OCI-LY7 (cell line): ENCODE measurements at regions not wholly inside any gene's neighbourhood (a gene's known extent, or its start where the extent isn't known, plus 50 kb on each side); places are given as distances from the start of the nearest gene placed in this dataset.

Experiments used
- BruUV-seq: library from RNA; stranded (reverse); fragments of 400-500 nt; replicated peaks from 2 replicates; lab custom pipeline; 2021; lab: Mats Ljungman, UMichigan
- CTCF ChIA-PET: fragments of 300-600 bp; sonication (Branson Sonifier 250); formaldehyde crosslinking; loops from one replicate; lab custom pipeline; 2022; ENCODE audit warnings: antibody characterized with exemption; ENCODE audit not compliant: unreplicated experiment; lab: Charles Lee
- POLR2A ChIA-PET: fragments of 300-600 bp; sonication (Branson Sonifier 250); formaldehyde crosslinking; loops from one replicate; lab custom pipeline; 2022; ENCODE audit warnings: antibody characterized with exemption; lab: Charles Lee
- DNase-seq: peaks from one replicate; pipeline ENCODE4 v3.0.0-alpha.2; 2015; ENCODE audit warnings: low spot score
- H2AFZ ChIP-seq: fragments of 200-600 bp; sonication (generic), shearing (Covaris generic); 2 replicates; pipeline ENCODE4 v1.6.1; 2014; ENCODE audit warnings: mild to moderate bottlenecking, antibody characterized with exemption, low read length, moderate library complexity
- H3K27ac ChIP-seq: fragments of 200-600 bp; sonication (generic); 2 replicates; pipeline ENCODE4 v1.5.1; 2014; ENCODE audit warnings: mixed run types, low read depth, mild to moderate bottlenecking, moderate library complexity, low read length, inconsistent platforms; ENCODE audit not compliant: poor library complexity, severe bottlenecking
- H3K36me3 ChIP-seq: fragments of 200-600 bp; sonication (generic); 2 replicates; pipeline ENCODE4 v1.6.1; 2014; ENCODE audit warnings: mild to moderate bottlenecking, antibody characterized with exemption, low read length, moderate library complexity, mixed read lengths; ENCODE audit not compliant: insufficient read depth
- H3K4me1 ChIP-seq: fragments of 200-600 bp; sonication (generic); 2 replicates; pipeline ENCODE4 v1.5.1; 2014; ENCODE audit warnings: mild to moderate bottlenecking, low read length; ENCODE audit not compliant: insufficient read depth, poor library complexity, severe bottlenecking
- H3K4me2 ChIP-seq: fragments of 200-600 bp; sonication (generic); 2 replicates; pipeline ENCODE4 v1.6.1; 2014; ENCODE audit warnings: mild to moderate bottlenecking, low read length
- H3K4me3 ChIP-seq: fragments of 200-600 bp; sonication (generic); 2 replicates; pipeline ENCODE4 v1.5.1; 2014; ENCODE audit warnings: mild to moderate bottlenecking, low read depth, low read length; ENCODE audit not compliant: poor library complexity, severe bottlenecking
- H3K79me2 ChIP-seq: fragments of 200-600 bp; sonication (generic); 2 replicates; pipeline ENCODE4 v1.6.1; 2016; ENCODE audit warnings: low read depth, mild to moderate bottlenecking, low read length, moderate library complexity, mixed read lengths; ENCODE audit not compliant: insufficient read depth
- H3K9me2 ChIP-seq: fragments of 200-600 bp; sonication (generic); 2 replicates; pipeline ENCODE4 v1.6.1; 2016; ENCODE audit warnings: mild to moderate bottlenecking, low read length, mixed read lengths; ENCODE audit not compliant: insufficient read depth
- H3K9me3 ChIP-seq: fragments of 200-600 bp; sonication (generic); 2 replicates; pipeline ENCODE4 v1.6.1; 2014; ENCODE audit warnings: mild to moderate bottlenecking, mixed run types, low read length, mixed read lengths
- H4K20me1 ChIP-seq: fragments of 200-600 bp; sonication (generic); 2 replicates; pipeline ENCODE4 v1.6.1; 2014; ENCODE audit warnings: mild to moderate bottlenecking, antibody characterized with exemption, low read length, moderate library complexity, mixed read lengths; ENCODE audit not compliant: insufficient read depth
- EZH2phosphoT487 ChIP-seq: fragments of 200-600 bp; sonication (generic); IDR thresholded peaks from 2 replicates; pipeline ENCODE4 v1.6.1; 2018; ENCODE audit warnings: low read depth, borderline replicate concordance, mild to moderate bottlenecking, mixed run types, antibody characterized with exemption, low read length, moderate library complexity, mixed read lengths
- intact Hi-C: fragments of 100-400 bp; cut with micrococcal nuclease; formaldehyde crosslinking; loops from one replicate; pipeline ENCODE4 v1.10.0; 2022; ENCODE audit not compliant: unreplicated experiment
- TF ChIP-seq, protein P1 (sequence below): fragments of 200-600 bp; sonication (generic); conservative IDR thresholded peaks from 2 replicates; pipeline ENCODE4 v1.5.1; 2014; ENCODE audit warnings: mild to moderate bottlenecking, antibody characterized with exemption, low read length, moderate library complexity, mixed read lengths

DNA sequence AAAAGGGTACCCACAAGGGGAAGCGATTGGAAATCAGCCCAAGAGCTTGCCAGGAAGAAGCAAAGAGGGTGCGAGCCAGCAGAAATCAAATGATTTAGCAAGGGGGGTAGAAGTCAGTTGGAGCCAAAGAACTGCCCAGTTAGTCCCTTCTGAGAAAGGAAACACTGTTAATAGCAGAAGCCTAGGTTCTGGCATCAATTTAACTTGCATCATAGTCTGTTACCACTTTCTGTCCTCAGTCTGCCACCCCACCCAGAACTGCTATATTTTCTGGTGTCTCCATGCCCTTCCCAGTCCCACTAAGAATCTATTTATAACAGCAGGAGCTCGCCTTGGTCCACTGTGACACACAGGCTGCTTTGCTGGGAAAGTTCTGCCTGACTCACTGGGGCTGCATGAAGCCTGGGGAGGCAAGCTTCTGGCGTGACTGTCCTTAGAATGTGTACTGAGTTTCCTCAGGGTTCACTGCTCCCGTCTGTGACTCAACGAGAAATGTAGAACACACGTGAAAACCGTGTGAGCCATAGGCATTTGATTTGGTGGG is 157.8 kb upstream of the TTC29 start:
- Histone ChIP-seq H3K4me1 (no peaks in the 10 kb centered on the region), H3K4me2 (no peak overlapping the region), H4K20me1 (no peaks in the 10 kb centered on the region), H2AFZ (no peak overlapping the region), H3K4me3 (no peak overlapping the region), H3K27ac (no peak overlapping the region), H3K79me2 (no peaks in the 10 kb centered on the region), H3K9me3 (no peaks in the 10 kb centered on the region), H3K9me2 (no peaks in the 10 kb centered on the region), H3K36me3 (no peaks in the 10 kb centered on the region)
- TF ChIP-seq, protein P1, sequence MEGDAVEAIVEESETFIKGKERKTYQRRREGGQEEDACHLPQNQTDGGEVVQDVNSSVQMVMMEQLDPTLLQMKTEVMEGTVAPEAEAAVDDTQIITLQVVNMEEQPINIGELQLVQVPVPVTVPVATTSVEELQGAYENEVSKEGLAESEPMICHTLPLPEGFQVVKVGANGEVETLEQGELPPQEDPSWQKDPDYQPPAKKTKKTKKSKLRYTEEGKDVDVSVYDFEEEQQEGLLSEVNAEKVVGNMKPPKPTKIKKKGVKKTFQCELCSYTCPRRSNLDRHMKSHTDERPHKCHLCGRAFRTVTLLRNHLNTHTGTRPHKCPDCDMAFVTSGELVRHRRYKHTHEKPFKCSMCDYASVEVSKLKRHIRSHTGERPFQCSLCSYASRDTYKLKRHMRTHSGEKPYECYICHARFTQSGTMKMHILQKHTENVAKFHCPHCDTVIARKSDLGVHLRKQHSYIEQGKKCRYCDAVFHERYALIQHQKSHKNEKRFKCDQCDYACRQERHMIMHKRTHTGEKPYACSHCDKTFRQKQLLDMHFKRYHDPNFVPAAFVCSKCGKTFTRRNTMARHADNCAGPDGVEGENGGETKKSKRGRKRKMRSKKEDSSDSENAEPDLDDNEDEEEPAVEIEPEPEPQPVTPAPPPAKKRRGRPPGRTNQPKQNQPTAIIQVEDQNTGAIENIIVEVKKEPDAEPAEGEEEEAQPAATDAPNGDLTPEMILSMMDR: no peak
- no peak for TF ChIP-seq EZH2phosphoT487
- intact Hi-C loops: no loop called here
- ChIA-PET CTCF (no interaction called here), POLR2A (interaction anchor here (0.6 kb wide), 1 partner anchor 404 kb away, joined by 7 read pairs; no protein-coding TSS in a partner anchor)
- DNase-seq: no peak
- BruUV-seq: no TSS peak

DNA sequence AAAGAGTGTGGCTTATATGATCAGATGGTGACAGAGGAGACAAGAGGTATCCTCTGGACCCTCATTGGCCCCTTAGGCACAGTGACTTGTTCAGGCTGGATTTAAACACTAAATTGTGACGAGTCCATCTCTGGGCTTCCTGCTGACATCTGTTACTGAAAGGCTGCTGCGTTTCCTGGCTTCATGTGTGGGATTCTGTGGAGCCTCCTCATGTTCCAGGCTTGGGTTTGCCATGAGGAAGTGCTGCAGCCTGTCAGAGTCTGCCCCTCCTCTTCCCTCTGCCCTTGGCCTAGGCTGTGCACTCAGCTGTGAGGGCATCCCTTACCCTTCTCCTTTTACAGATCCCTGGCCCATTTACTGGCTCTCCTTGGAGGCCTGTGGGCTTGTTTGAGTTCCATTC is 159.1 kb upstream of the TTC29 start:
- no peak overlapping the region for H3K4me3 ChIP-seq
- no peaks in the 10 kb centered on the region for H4K20me1 ChIP-seq
- no peaks in the 10 kb centered on the region for H3K9me3 ChIP-seq
- POLR2A ChIA-PET: no interaction called here
- intact Hi-C loops: no loop called here
- H3K36me3 ChIP-seq: no peaks in the 10 kb centered on the region
- no peaks in the 10 kb centered on the region for H3K4me1 ChIP-seq
- CTCF ChIA-PET: no interaction called here
- DNase-seq: no peak
- TF ChIP-seq EZH2phosphoT487: no peak
- TF ChIP-seq, protein P1: no peak
- no peak overlapping the region for H2AFZ ChIP-seq
- no peak overlapping the region for H3K27ac ChIP-seq
- no peaks in the 10 kb centered on the region for H3K79me2 ChIP-seq
- no peaks in the 10 kb centered on the region for H3K9me2 ChIP-seq
- BruUV-seq: no TSS peak
- H3K4me2 ChIP-seq: no peak overlapping the region

DNA sequence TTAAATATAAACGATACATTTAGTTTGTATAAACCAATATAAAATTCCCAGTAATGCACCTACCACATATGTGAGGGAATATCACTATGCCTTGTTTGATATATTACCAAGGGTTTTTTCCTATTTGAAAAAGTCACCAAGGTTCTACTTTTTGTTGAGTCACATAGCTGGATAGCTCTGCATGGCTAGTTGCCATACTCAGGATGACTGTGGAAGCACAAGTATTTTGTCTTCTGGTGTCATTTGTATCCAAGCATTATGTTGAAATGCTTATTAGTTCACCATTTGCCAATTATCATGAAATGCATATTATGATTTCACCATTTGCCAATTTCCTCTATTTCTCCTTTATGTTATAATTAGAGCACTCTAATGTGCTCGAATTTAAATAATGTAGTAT is 162.7 kb upstream of the TTC29 start:
- intact Hi-C loops: no loop called here
- H2AFZ ChIP-seq: no peak overlapping the region
- DNase-seq: no peak
- no peaks in the 10 kb centered on the region for H3K36me3 ChIP-seq
- no peaks in the 10 kb centered on the region for H3K9me2 ChIP-seq
- ChIA-PET POLR2A (interaction anchor here (0.7 to 0.8 kb wide), 2 partner anchors 11 to 40 kb away, joined by 3 read pairs; no protein-coding TSS in a partner anchor), CTCF (no interaction called here)
- H4K20me1 ChIP-seq: no peaks in the 10 kb centered on the region
- no peaks in the 10 kb centered on the region for H3K4me1 ChIP-seq
- TF ChIP-seq, protein P1: no peak
- TF ChIP-seq EZH2phosphoT487: no peak
- no peak overlapping the region for H3K4me3 ChIP-seq
- no peak overlapping the region for H3K27ac ChIP-seq
- BruUV-seq: no TSS peak
- H3K9me3 ChIP-seq: no peaks in the 10 kb centered on the region
- H3K79me2 ChIP-seq: no peaks in the 10 kb centered on the region
- no peak overlapping the region for H3K4me2 ChIP-seq
